Effector CD8-positive, alpha-beta T cell (primary cell): ENCODE measurements at regions not wholly inside any gene's neighbourhood (a gene's known extent, or its start where the extent isn't known, plus 50 kb on each side); places are given as distances from the start of the nearest gene placed in this dataset.
"Not testable (repeated sequence)": the region's sequence is repeated elsewhere in the genome, so short reads cannot be mapped to it uniquely, and the experiment has no call there.

ENCODE experiments used
- DNase-seq: peaks from one replicate; lab custom pipeline; 2025; lab: John Stamatoyannopoulos, UW

- DNase-seq = no peak
Measured at GRCh38 chr3:66931291-66931690, 66.8 kb upstream of the KBTBD8 start.

- no peak for DNase-seq
Measured at GRCh38 chr3:66931699-66932098, 66.4 kb upstream of the KBTBD8 start.

DNA sequence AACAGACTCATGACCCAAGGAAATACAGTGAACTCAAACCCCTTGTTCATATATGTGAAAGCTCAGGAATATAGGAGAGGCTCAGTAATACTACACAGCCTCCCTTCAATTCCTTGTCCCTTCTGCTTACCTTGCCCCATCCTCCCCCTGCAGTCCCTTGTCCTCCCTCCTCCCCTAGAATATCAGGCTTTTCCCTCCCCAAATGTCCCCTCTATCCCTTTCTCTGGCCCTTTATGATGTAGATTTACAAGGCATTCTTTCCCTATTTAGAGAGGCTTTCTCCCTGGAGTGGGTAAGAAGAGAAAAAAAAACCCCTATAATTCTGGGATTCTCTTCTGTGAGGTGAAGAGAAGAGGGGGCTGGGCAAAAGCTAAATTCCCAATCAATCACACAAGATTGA, 64.9 kb upstream of the KBTBD8 start:
- no peak for DNase-seq

GRCh38 chr3:66934041-66934440, 64.1 kb upstream of the KBTBD8 start:
- DNase-seq = no peak

- DNase-seq = no peak
Measured at GRCh38 chr3:66934725-66935124, 63.4 kb upstream of the KBTBD8 start.

GRCh38 chr3:66937041-66937440, 61.1 kb upstream of the KBTBD8 start:
- not testable (repeated sequence) for DNase-seq

- no peak for DNase-seq
Measured at GRCh38 chr3:66938338-66938963, 59.7 kb upstream of the KBTBD8 start.

GRCh38 chr3:66948041-66948440, 50.1 kb upstream of the KBTBD8 start:
- no peak for DNase-seq
